Kidney (tissue), 13 donors: ENCODE measurements at regions not wholly inside any gene's neighbourhood (a gene's known extent, or its start where the extent isn't known, plus 50 kb on each side); places are given as distances from the start of the nearest gene placed in this dataset.
A peak's percentile ranks its signal among the peaks of the same experiment; 100 is the strongest.

Source experiments
- DNase-seq, 5 donors: peaks; one replicate each; pipeline ENCODE4 v3.0.0-alpha.2; 2013 to 2020
- FAIRE-seq: peaks from 2 replicates; lab custom pipeline; 2012; peaks lifted over from hg19 to GRCh38; lab: Jason Lieb, UNC
- H3K27ac ChIP-seq, 2 donors: one replicate each; pipeline ENCODE4 v1.7.0; 2013; ENCODE audit warnings: low read depth in 2 of 2, low read length in 2 of 2, inconsistent platforms in 1 of 2
- H3K27me3 ChIP-seq: one replicate; pipeline ENCODE4 v1.7.1; 2013; ENCODE audit warnings: low read length, inconsistent platforms; ENCODE audit not compliant: control insufficient read depth, insufficient read depth
- H3K36me3 ChIP-seq, 3 donors: one replicate each; pipeline versions ENCODE4 v1.7.0 to v1.7.1; 2013; ENCODE audit warnings: low read length in 3 of 3, control low read depth in 1 of 3, inconsistent platforms in 1 of 3; ENCODE audit not compliant: insufficient read depth in 3 of 3, control insufficient read depth in 2 of 3
- H3K4me1 ChIP-seq, 3 donors: one replicate each; pipeline versions ENCODE4 v1.7.0 to v1.7.1; 2013; ENCODE audit warnings: low read length in 3 of 3, inconsistent platforms in 1 of 3, low read depth in 1 of 3; ENCODE audit not compliant: control insufficient read depth in 2 of 3, insufficient read depth in 2 of 3
- H3K4me3 ChIP-seq, 3 donors: one replicate each; pipeline versions ENCODE4 v1.7.0 to v1.8.1; 2013; ENCODE audit warnings: low read length in 3 of 3, control low read depth in 1 of 3, inconsistent platforms in 1 of 3
- H3K9ac ChIP-seq, 3 donors: one replicate each; pipeline versions ENCODE4 v1.7.0 to v1.7.1; 2013; ENCODE audit warnings: low read length in 3 of 3, control low read depth in 1 of 3, inconsistent platforms in 1 of 3
- H3K9me3 ChIP-seq, 3 donors: one replicate each; pipeline versions ENCODE4 v1.7.0 to v1.7.1; 2013; ENCODE audit warnings: low read length in 3 of 3, control low read depth in 1 of 3, inconsistent platforms in 1 of 3; ENCODE audit not compliant: control insufficient read depth in 2 of 3, insufficient read depth in 1 of 3
- CTCF ChIP-seq: IDR thresholded peaks from 3 replicates; pipeline ENCODE4 v1.5.1; 2012; ENCODE audit warnings: mild to moderate bottlenecking, moderate library complexity, borderline replicate concordance; ENCODE audit not compliant: insufficient read depth; ENCODE audit errors: extremely low read depth
- intact Hi-C: fragments of 100-400 bp; cut with DNase I; formaldehyde crosslinking; loops from one replicate; pipeline ENCODE4 v1.11.1; 2022
- donor health status: control.
- donor health status: control.
- donor health status: control.
- donor health status: control.
- donor health status: control.
- donor health status: DM: yes; HTN: yes; CAD: no.
- donor health status: Normal renal cell carcinoma (clear cell type).

DNA sequence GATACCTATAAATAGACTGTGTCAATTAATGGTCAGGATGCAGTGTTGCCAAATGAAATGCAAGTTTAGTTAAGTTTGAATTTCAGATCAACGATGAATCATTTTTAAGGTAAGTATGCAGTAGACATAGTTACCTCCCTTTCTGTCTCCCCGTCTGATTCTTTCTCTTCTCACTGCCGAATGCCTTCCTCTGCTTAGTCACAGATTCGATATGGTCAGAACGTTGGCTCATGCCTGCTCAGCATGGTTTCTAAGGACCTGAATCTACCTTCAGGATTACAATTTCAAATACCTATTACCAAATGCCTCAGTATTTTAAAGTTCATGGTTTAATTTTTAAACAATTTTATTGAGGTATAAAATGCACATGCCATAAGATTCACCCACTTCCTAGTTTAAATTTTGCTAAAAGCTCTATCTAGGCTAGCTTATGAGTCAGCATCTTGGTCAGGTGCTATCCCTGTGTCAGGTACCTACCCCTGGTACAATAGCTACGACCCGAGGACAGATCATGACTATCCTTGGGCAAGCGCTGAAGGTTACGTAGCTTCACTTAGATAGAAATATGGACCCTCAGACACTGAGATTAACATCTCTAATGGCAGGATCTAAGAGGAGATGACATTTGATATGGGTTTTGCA is 78.2 kb upstream of the SPON1 start:
- no peaks in the 10 kb centered on the region for H3K9me3 ChIP-seq
- no peak overlapping the region for H3K9ac ChIP-seq
- no peak overlapping the region for H3K4me3 ChIP-seq
- no peaks in the 10 kb centered on the region for H3K4me1 ChIP-seq
- DNase-seq (no peak), FAIRE-seq (no peak)
- no peak overlapping the region for H3K27ac ChIP-seq
- TF ChIP-seq CTCF = no peak
- intact Hi-C loops = no loop called here
- no peaks in the 10 kb centered on the region for H3K27me3 ChIP-seq
- H3K36me3 ChIP-seq = no peaks in the 10 kb centered on the region

DNA sequence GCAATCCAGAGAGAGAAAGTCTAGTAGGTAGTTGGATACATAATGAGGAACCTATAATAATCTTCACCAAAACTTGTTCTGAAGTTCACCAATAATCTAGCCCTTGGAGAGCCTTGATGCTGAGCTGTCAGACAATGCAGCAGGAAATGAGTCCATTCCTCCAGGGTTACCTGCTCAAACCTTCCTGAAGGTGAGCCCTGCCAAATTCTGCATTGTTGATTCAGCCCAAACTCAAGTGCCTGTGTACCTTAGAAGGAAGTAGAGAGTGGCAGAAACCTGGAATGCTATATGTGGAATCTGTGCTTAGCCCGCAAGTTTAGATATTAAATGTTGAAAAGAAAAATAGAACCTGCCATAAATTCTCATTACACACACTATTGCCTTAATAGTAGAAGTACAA is 77.4 kb upstream of the SPON1 start:
- Histone ChIP-seq H3K27ac (no peak overlapping the region), H3K4me1 (no peaks in the 10 kb centered on the region), H3K27me3 (no peaks in the 10 kb centered on the region), H3K4me3 (no peak overlapping the region), H3K9me3 (no peaks in the 10 kb centered on the region), H3K9ac (no peak overlapping the region), H3K36me3 (no peaks in the 10 kb centered on the region)
- intact Hi-C loops = no loop called here
- no peak for TF ChIP-seq CTCF
- DNase-seq (no peak), FAIRE-seq (no peak)

DNA sequence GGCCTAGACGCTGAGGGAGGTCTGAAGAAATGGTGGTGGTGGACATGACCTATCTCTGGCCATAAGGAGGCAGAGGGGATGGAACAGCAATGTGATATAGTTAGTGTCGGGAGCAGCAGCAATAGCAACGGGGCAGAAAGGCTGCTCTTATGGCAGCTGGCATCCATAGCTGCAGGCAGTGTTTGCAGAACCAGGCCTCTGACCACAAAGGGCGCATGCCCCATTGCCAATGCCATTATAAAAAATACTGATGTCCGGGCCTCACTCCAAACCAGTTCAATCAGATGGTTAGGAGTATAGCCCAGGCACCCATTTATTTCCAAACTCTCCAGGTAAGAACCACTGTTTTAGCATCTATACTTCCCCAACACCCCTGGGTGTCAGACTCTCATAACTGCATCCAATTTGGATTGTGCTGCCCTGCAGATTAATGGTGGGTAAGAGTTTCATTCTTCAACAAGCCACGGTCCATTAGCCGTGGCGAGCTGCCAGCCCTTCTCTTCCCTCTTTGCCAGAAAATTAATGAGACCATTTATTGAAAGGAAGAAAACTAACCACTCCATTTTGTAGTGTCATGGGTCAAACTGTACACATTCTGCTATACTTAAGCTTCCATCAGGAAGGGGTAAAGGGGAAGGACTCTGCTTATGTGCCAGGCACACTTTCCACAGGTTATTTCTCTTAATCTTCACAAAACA is 72.8 kb upstream of the SPON1 start:
- Histone ChIP-seq H3K27me3 (no peaks in the 10 kb centered on the region), H3K27ac (no peak overlapping the region), H3K4me3 (no peak overlapping the region), H3K9ac (no peak overlapping the region), H3K9me3 (no peaks in the 10 kb centered on the region), H3K4me1 (no peaks in the 10 kb centered on the region), H3K36me3 (no peaks in the 10 kb centered on the region)
- intact Hi-C loops = no loop called here
- no peak for FAIRE-seq
- peak in 2 of 5 donors; percentile 58 to 68 for DNase-seq
- no peak for TF ChIP-seq CTCF
